Stimulated activated effector memory CD8-positive, alpha-beta T cell treated with anti-CD3 and anti-CD28 coated beads, Interleukin-12 subunit alpha, Interleukin-12 subunit beta, amount 100 ng/mL, for 72 hours (primary cell): ENCODE measurements at regions not wholly inside any gene's neighbourhood (a gene's known extent, or its start where the extent isn't known, plus 50 kb on each side); places are given as distances from the start of the nearest gene placed in this dataset.

Experiments
- ATAC-seq: fragments of 150-1000 bp; cut with Tn5 transposase; 2 replicates; pipeline ENCODE4 v1.10.0; 2021
- DNase-seq, 2 donors: peaks; one replicate each; pipeline ENCODE4 v3.0.0; 2021 to 2022; ENCODE audit warnings: low spot score in 2 of 2
- H3K27ac Mint-ChIP-seq: one replicate; pipeline ENCODE4 v1.8.0; 2022; ENCODE audit warnings: mild to moderate bottlenecking, mixed read lengths
- H3K36me3 Mint-ChIP-seq: one replicate; pipeline ENCODE4 v1.8.0; 2022; ENCODE audit warnings: mild to moderate bottlenecking, mixed read lengths
- H3K4me1 Mint-ChIP-seq: one replicate; pipeline ENCODE4 v1.8.0; 2022; ENCODE audit warnings: mixed read lengths
- H3K4me3 Mint-ChIP-seq: one replicate; pipeline ENCODE4 v1.8.0; 2022; ENCODE audit warnings: mild to moderate bottlenecking, mixed read lengths
- H3K9me3 Mint-ChIP-seq: one replicate; pipeline ENCODE4 v1.8.0; 2022; ENCODE audit warnings: mixed read lengths

GRCh38 chr4:60129740-60130139 is 1070.4 kb upstream of the ADGRL3 start:
- DNase-seq (no peak), ATAC-seq (no peak)
- H3K36me3 Mint-ChIP-seq = no peaks in the 10 kb centered on the region
- H3K4me1 Mint-ChIP-seq = no peaks in the 10 kb centered on the region
- peaks cover 17% of the 10 kb centered on the region for H3K9me3 Mint-ChIP-seq
- no peak overlapping the region for H3K27ac Mint-ChIP-seq
- no peak overlapping the region for H3K4me3 Mint-ChIP-seq

- H3K36me3 Mint-ChIP-seq = no peaks in the 10 kb centered on the region
- peaks cover 15% of the 10 kb centered on the region for H3K9me3 Mint-ChIP-seq
- no peak overlapping the region for H3K27ac Mint-ChIP-seq
- no peak overlapping the region for H3K4me3 Mint-ChIP-seq
- DNase-seq (no peak), ATAC-seq (no peak)
- H3K4me1 Mint-ChIP-seq = no peaks in the 10 kb centered on the region
Observed at GRCh38 chr4:60133375-60133774, 1066.8 kb upstream of the ADGRL3 start.

- ATAC-seq = no peak
- DNase-seq = no peak
- Mint-ChIP-seq H3K9me3 (peaks cover 15% of the 10 kb centered on the region), H3K4me1 (no peaks in the 10 kb centered on the region), H3K36me3 (no peaks in the 10 kb centered on the region), H3K27ac (no peak overlapping the region), H3K4me3 (no peak overlapping the region)
Observed at GRCh38 chr4:60134099-60134498, 1066.0 kb upstream of the ADGRL3 start.

GRCh38 chr4:60155088-60155487 is 1045.0 kb upstream of the ADGRL3 start:
- no peaks in the 10 kb centered on the region for H3K36me3 Mint-ChIP-seq
- DNase-seq (no peak), ATAC-seq (no peak)
- H3K4me3 Mint-ChIP-seq = no peak overlapping the region
- no peaks in the 10 kb centered on the region for H3K4me1 Mint-ChIP-seq
- no peak overlapping the region for H3K27ac Mint-ChIP-seq
- H3K9me3 Mint-ChIP-seq = peaks cover 20% of the 10 kb centered on the region

GRCh38 chr4:60173103-60173502 is 1027.0 kb upstream of the ADGRL3 start:
- Mint-ChIP-seq H3K4me3 (no peak overlapping the region), H3K36me3 (no peaks in the 10 kb centered on the region), H3K4me1 (no peaks in the 10 kb centered on the region), H3K27ac (no peak overlapping the region), H3K9me3 (peaks cover 19% of the 10 kb centered on the region)
- no peak for ATAC-seq
- no peak for DNase-seq

- no peak for DNase-seq
- Mint-ChIP-seq H3K4me3 (no peak overlapping the region), H3K9me3 (peaks cover 16% of the 10 kb centered on the region), H3K4me1 (no peaks in the 10 kb centered on the region), H3K36me3 (no peaks in the 10 kb centered on the region), H3K27ac (no peak overlapping the region)
- no peak for ATAC-seq
Observed at GRCh38 chr4:60173718-60174117, 1026.4 kb upstream of the ADGRL3 start.

GRCh38 chr4:60175241-60175640 is 1024.9 kb upstream of the ADGRL3 start:
- Mint-ChIP-seq H3K4me3 (no peak overlapping the region), H3K9me3 (peaks cover 16% of the 10 kb centered on the region), H3K36me3 (no peaks in the 10 kb centered on the region), H3K27ac (no peak overlapping the region), H3K4me1 (no peaks in the 10 kb centered on the region)
- DNase-seq = no peak
- ATAC-seq = no peak

GRCh38 chr4:60187428-60187827 is 1012.7 kb upstream of the ADGRL3 start:
- Mint-ChIP-seq H3K4me1 (no peaks in the 10 kb centered on the region), H3K36me3 (no peaks in the 10 kb centered on the region), H3K27ac (no peak overlapping the region), H3K9me3 (peaks cover 18% of the 10 kb centered on the region), H3K4me3 (no peak overlapping the region)
- no peak for ATAC-seq
- no peak for DNase-seq

- ATAC-seq (no peak), DNase-seq (no peak)
- H3K27ac Mint-ChIP-seq = no peak overlapping the region
- H3K36me3 Mint-ChIP-seq = no peaks in the 10 kb centered on the region
- H3K9me3 Mint-ChIP-seq = peaks cover 14% of the 10 kb centered on the region
- no peak overlapping the region for H3K4me3 Mint-ChIP-seq
- no peaks in the 10 kb centered on the region for H3K4me1 Mint-ChIP-seq
Observed at GRCh38 chr4:60189286-60189685, 1010.8 kb upstream of the ADGRL3 start.

- peaks cover 7% of the 10 kb centered on the region for H3K9me3 Mint-ChIP-seq
Observed at GRCh38 chr4:60194214-60194613, 1005.9 kb upstream of the ADGRL3 start.

GRCh38 chr4:60195256-60195655 is 1004.9 kb upstream of the ADGRL3 start:
- DNase-seq = no peak
- no peaks in the 10 kb centered on the region for H3K36me3 Mint-ChIP-seq
- no peak for ATAC-seq
- peaks cover 4% of the 10 kb centered on the region for H3K9me3 Mint-ChIP-seq
- H3K4me1 Mint-ChIP-seq = no peaks in the 10 kb centered on the region
- H3K27ac Mint-ChIP-seq = no peak overlapping the region
- no peak overlapping the region for H3K4me3 Mint-ChIP-seq

More at GRCh38 chr4:60194214-60194613, 1005.9 kb upstream of the ADGRL3 start:
- ATAC-seq (no peak), DNase-seq (no peak)
- Mint-ChIP-seq H3K27ac (no peak overlapping the region), H3K4me1 (no peaks in the 10 kb centered on the region), H3K36me3 (no peaks in the 10 kb centered on the region), H3K4me3 (no peak overlapping the region)

- DNase-seq (no peak), ATAC-seq (no peak)
- H3K4me1 Mint-ChIP-seq = no peaks in the 10 kb centered on the region
- H3K9me3 Mint-ChIP-seq = peaks cover 4% of the 10 kb centered on the region
- H3K4me3 Mint-ChIP-seq = no peak overlapping the region
- H3K27ac Mint-ChIP-seq = no peak overlapping the region
- no peaks in the 10 kb centered on the region for H3K36me3 Mint-ChIP-seq
Observed at GRCh38 chr4:60201052-60201673, 999.0 kb upstream of the ADGRL3 start.

- Mint-ChIP-seq H3K4me1 (no peaks in the 10 kb centered on the region), H3K36me3 (no peaks in the 10 kb centered on the region)
Observed at GRCh38 chr4:60209588-60209987, 990.5 kb upstream of the ADGRL3 start.

GRCh38 chr4:60215906-60216305 is 984.2 kb upstream of the ADGRL3 start:
- Mint-ChIP-seq H3K36me3 (no peaks in the 10 kb centered on the region), H3K4me3 (no peak overlapping the region), H3K9me3 (peaks cover 20% of the 10 kb centered on the region), H3K27ac (no peak overlapping the region), H3K4me1 (no peaks in the 10 kb centered on the region)
- no peak for DNase-seq
- no peak for ATAC-seq

More at GRCh38 chr4:60209588-60209987, 990.5 kb upstream of the ADGRL3 start:
- ATAC-seq = no peak
- Mint-ChIP-seq H3K4me3 (no peak overlapping the region), H3K9me3 (peaks cover 25% of the 10 kb centered on the region), H3K27ac (no peak overlapping the region)
- DNase-seq = no peak

GRCh38 chr4:60216752-60217151 is 983.4 kb upstream of the ADGRL3 start:
- Mint-ChIP-seq H3K9me3 (peaks cover 14% of the 10 kb centered on the region), H3K36me3 (no peaks in the 10 kb centered on the region), H3K4me3 (no peak overlapping the region), H3K4me1 (no peaks in the 10 kb centered on the region), H3K27ac (no peak overlapping the region)
- DNase-seq (no peak), ATAC-seq (no peak)

GRCh38 chr4:60221866-60222265 is 978.3 kb upstream of the ADGRL3 start:
- H3K9me3 Mint-ChIP-seq = peaks cover 14% of the 10 kb centered on the region
- no peaks in the 10 kb centered on the region for H3K36me3 Mint-ChIP-seq
- H3K4me1 Mint-ChIP-seq = no peaks in the 10 kb centered on the region
- no peak overlapping the region for H3K4me3 Mint-ChIP-seq
- no peak for ATAC-seq
- no peak overlapping the region for H3K27ac Mint-ChIP-seq
- no peak for DNase-seq
